Body of pancreas (tissue), 4 donors: ENCODE measurements at regions not wholly inside any gene's neighbourhood (a gene's known extent, or its start where the extent isn't known, plus 50 kb on each side); places are given as distances from the start of the nearest gene placed in this dataset.

Experiments
- ATAC-seq: fragments of 150-250 bp; one replicate; pipeline ENCODE4 v1.9.1; 2016
- DNase-seq, 4 donors: peaks; one replicate each; pipeline ENCODE4 v3.0.0-alpha.2; 2019
- H3K27ac ChIP-seq, 4 donors: fragments of 200-600 bp; sonication (generic); 1 replicate in 3 of 4; 2 replicates in 1 of 4; pipeline versions ENCODE4 v1.5.1 to v1.6.1; 2016 to 2019; ENCODE audit warnings: mild to moderate bottlenecking in 1 of 4, mixed read lengths in 1 of 4, moderate library complexity in 1 of 4
- H3K27me3 ChIP-seq, 2 donors: fragments of 200-600 bp; sonication (generic); one replicate each; pipeline ENCODE4 v1.6.0; 2016; ENCODE audit warnings: mild to moderate bottlenecking in 1 of 2
- H3K36me3 ChIP-seq, 2 donors: fragments of 200-600 bp; sonication (generic); replicated peaks in 1 of 2; 2 replicates each; pipeline ENCODE4 v1.5.1; 2016; ENCODE audit warnings: low read depth in 2 of 2; ENCODE audit not compliant: insufficient read depth in 1 of 2
- H3K4me1 ChIP-seq: fragments of 200-600 bp; sonication (generic); one replicate; pipeline ENCODE4 v1.6.0; 2016
- H3K4me3 ChIP-seq, 2 donors: fragments of 200-600 bp; sonication (generic); 1 replicate in 1 of 2; 2 replicates in 1 of 2; pipeline ENCODE4 v1.5.1; 2016 to 2019
- H3K9me3 ChIP-seq, 3 donors: fragments of 200-600 bp; sonication (generic); 1 replicate in 2 of 3; 2 replicates in 1 of 3; pipeline ENCODE4 v1.5.1; 2016
- CTCF ChIP-seq, 7 experiments: fragments of 450-650 bp in 4 of 7; fragments of 200-600 bp in 3 of 7; sonication (generic) in 3 of 7; IDR thresholded peaks; one replicate each; pipeline ENCODE4 v1.5.1; 2016 to 2019; ENCODE audit warnings: antibody characterized with exemption in 7 of 7
- POLR2A ChIP-seq, 3 donors: fragments of 450-650 bp; IDR thresholded peaks; one replicate each; pipeline ENCODE4 v1.6.1; 2016; ENCODE audit warnings: antibody characterized with exemption in 3 of 3, mild to moderate bottlenecking in 2 of 3
- WGBS, 2 donors: methylation state at CpG; one replicate each; pipeline ENCODE4 v1.1.5; 2017; 5-methylcytosine and 5-hydroxymethylcytosine counted together
- intact Hi-C: fragments of 100-400 bp; cut with DNase I; formaldehyde crosslinking; loops from one replicate; pipeline ENCODE4 v1.15.1; 2023

GRCh38 chr20:7108929-7109328 is 341.4 kb downstream of the BMP2 start:
- Histone ChIP-seq H3K27me3 (no peaks in the 10 kb centered on the region), H3K36me3 (no peaks in the 10 kb centered on the region), H3K4me1 (no peaks in the 10 kb centered on the region), H3K9me3 (no peaks in the 10 kb centered on the region), H3K4me3 (no peak overlapping the region), H3K27ac (no peak overlapping the region)
- no peak for TF ChIP-seq POLR2A (IDR thresholded peaks at IDR 0.05)
- no peak for TF ChIP-seq CTCF (IDR thresholded peaks at IDR 0.05)
- 52 to 63% methylated on average over 2 of the region's 2 CpGs for WGBS, 2 donors
- intact Hi-C loops: no loop called here
- ATAC-seq (no peak), DNase-seq (no peak)

- DNase-seq: peak in 3 of 4 donors; percentile 13 to 22 (median 16)
Observed at GRCh38 chr20:7113577-7114466, 346.3 kb downstream of the BMP2 start.

GRCh38 chr20:7123457-7123856 is 356.0 kb downstream of the BMP2 start:
- intact Hi-C loops: no loop called here
- no peaks in the 10 kb centered on the region for H3K36me3 ChIP-seq
- WGBS, 2 donors: 79 to 84% methylated on average over 2 of the region's 2 CpGs
- no peak overlapping the region for H3K27ac ChIP-seq
- no peaks in the 10 kb centered on the region for H3K27me3 ChIP-seq
- TF ChIP-seq CTCF (IDR thresholded peaks at IDR 0.05): no peak
- TF ChIP-seq POLR2A (IDR thresholded peaks at IDR 0.05): no peak
- no peaks in the 10 kb centered on the region for H3K4me1 ChIP-seq
- ATAC-seq: no peak
- no peaks in the 10 kb centered on the region for H3K9me3 ChIP-seq
- H3K4me3 ChIP-seq: no peak overlapping the region
- no peak for DNase-seq

More at GRCh38 chr20:7113577-7114466, 346.3 kb downstream of the BMP2 start:
- ATAC-seq: no peak
- Histone ChIP-seq H3K9me3 (no peaks in the 10 kb centered on the region), H3K4me1 (no peaks in the 10 kb centered on the region), H3K4me3 (no peak overlapping the region), H3K36me3 (no peaks in the 10 kb centered on the region), H3K27ac (no peak overlapping the region), H3K27me3 (no peaks in the 10 kb centered on the region)
- TF ChIP-seq POLR2A (IDR thresholded peaks at IDR 0.05): no peak
- TF ChIP-seq CTCF (IDR thresholded peaks at IDR 0.05): peak in 5 of 7 experiments; percentile 13 to 38 (median 20)
- intact Hi-C loops: no loop called here
- 29 to 30% methylated on average over 14 of the region's 14 CpGs for WGBS, 2 donors

GRCh38 chr20:7124120-7124519 is 356.6 kb downstream of the BMP2 start:
- H3K4me1 ChIP-seq: no peaks in the 10 kb centered on the region
- WGBS, 2 donors: 55 to 56% methylated on average over 3 of the region's 3 CpGs
- intact Hi-C loops: no loop called here
- no peaks in the 10 kb centered on the region for H3K9me3 ChIP-seq
- TF ChIP-seq POLR2A (IDR thresholded peaks at IDR 0.05) (no peak), CTCF (IDR thresholded peaks at IDR 0.05) (no peak)
- H3K27me3 ChIP-seq: no peaks in the 10 kb centered on the region
- no peak overlapping the region for H3K4me3 ChIP-seq
- ATAC-seq (no peak), DNase-seq (no peak)
- H3K27ac ChIP-seq: no peak overlapping the region
- H3K36me3 ChIP-seq: no peaks in the 10 kb centered on the region

- Histone ChIP-seq H3K36me3 (no peaks in the 10 kb centered on the region), H3K4me3 (no peak overlapping the region), H3K27me3 (no peaks in the 10 kb centered on the region), H3K9me3 (no peaks in the 10 kb centered on the region), H3K27ac (no peak overlapping the region), H3K4me1 (no peaks in the 10 kb centered on the region)
- DNase-seq: no peak
- WGBS, 2 donors: 72 to 77% methylated on average over 1 of the region's 1 CpG
- TF ChIP-seq POLR2A (IDR thresholded peaks at IDR 0.05) (no peak), CTCF (IDR thresholded peaks at IDR 0.05) (no peak)
- intact Hi-C loops: no loop called here
- ATAC-seq: no peak
Observed at GRCh38 chr20:7136886-7137285, 369.4 kb downstream of the BMP2 start.
